NCI-H526 (cell line): ENCODE measurements at regions not wholly inside any gene's neighbourhood (a gene's known extent, or its start where the extent isn't known, plus 50 kb on each side); places are given as distances from the start of the nearest gene placed in this dataset.
A peak's percentile ranks its signal among the peaks of the same experiment; 100 is the strongest.

ENCODE experiments used
- DNase-seq, 2 experiments: peaks; one replicate each; lab custom pipeline; 2025; lab: John Stamatoyannopoulos, UW

DNA sequence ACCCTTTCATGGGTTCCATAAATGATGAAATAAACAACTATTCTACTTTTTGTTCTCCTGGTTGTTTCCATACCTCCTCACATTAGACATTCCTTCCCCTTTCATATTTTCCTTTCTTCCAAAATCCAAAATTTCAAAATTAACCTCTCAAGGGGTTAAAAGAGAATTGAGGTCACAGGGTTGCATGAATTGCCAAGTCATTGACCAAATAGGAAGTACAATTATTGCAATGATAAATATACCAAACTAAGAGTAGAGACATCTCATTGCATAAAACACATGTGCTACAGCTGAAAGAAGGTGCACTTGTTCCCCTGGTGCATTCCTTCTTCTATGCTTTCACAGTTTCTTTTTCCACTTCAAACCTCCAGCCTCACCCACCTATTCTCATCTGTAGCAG, 136.1 kb downstream of the KCTD12 start:
- DNase-seq = no peak

DNA sequence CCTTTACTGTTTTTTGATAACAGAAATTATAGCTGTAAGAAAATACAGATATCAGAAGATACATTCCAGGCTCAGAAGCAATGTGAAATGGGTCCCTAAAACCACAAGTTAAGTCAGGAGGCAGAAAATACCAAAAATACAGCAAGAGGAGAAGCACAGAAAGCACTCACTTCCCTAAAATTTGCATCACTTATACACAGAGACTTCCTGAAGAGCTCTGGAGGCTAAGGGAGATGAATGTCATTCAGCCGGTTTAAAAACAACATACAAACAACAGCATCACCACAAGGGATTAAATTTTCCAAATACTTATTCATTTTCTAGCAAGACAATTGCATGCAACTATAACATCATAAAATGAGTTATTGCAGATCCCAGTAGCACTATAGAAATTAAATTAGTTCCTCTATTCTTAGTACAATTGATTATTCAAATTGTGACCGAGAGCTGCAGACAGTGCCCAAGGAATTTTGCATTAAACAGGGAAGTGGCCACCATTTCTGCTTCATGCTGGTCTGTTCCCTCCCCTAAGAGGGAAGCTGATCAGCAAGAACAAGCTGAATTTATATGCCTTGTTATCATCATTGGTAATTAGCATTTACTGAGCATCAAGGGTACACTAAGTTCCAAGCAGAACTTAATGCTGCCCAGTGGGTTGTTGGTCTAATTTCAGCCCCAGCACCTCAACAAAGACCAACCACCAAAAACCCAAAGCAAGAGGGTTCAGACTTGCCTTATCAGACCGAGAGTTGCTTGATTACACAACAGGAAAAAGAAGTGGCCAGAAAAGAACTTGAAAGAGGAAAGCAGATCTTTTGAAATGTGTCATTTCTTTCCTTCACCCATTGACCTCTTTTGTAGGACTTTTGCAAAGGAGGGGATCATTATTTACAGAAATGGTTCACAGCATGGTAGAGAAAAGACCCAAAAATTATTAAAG, 140.7 kb downstream of the KCTD12 start:
- peak; percentile 45 to 56 for DNase-seq

DNA sequence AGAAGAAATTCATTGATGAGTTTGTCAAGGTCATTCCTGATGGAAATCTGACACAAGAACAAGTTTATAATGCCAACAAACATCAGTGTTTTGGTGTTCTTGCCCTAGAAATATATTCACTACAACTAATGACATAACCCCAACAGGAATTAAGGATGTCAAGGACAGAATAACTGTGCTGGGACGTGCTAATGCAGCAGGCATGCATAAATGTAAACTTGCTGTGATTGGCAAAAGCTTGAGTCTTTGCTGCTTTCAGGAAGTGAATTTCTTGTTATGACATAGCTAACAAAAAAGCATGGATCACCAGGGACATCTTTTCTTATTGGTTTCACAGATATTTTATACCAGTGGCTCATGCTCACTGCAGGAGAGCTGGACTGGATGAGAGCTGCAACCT, 144.6 kb downstream of the KCTD12 start:
- no peak for DNase-seq

DNA sequence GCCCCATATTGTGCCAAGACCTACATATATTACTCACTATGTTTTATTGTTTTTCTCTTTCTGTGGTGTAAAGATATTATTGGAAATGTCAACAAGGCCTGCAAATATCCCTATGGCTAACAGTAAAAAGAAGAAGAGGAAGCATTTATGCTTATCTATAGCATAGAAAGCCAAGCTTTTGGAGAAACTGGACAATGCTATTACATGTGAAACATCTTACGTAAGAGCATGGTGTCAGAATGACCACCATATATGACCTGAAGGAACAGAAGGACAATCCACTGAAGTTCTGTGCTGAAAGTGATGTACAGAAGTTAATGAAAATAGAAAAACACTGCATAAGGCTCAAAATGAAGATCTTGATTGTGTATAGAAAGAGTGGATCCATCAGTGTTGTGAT, 145.2 kb downstream of the KCTD12 start:
- no peak for DNase-seq

DNA sequence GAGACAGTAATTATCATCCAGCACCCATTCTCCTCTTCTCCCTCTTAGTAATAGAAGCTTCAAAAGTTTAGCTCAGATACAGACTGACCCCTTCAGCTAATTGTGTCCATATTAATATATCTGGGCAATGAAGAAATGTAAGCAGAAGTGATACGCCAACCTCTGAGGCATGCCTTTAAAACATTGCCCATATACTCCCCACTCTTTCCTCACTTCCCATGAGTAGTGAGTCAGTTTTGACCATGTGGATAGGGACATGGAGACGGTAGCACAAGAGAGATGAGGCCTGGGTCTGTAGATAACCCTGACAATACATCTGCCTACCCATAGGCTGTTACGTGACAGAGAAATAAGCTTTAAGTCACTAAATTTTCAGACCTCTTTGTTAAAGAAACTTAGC, 147.6 kb downstream of the KCTD12 start:
- no peak for DNase-seq

DNA sequence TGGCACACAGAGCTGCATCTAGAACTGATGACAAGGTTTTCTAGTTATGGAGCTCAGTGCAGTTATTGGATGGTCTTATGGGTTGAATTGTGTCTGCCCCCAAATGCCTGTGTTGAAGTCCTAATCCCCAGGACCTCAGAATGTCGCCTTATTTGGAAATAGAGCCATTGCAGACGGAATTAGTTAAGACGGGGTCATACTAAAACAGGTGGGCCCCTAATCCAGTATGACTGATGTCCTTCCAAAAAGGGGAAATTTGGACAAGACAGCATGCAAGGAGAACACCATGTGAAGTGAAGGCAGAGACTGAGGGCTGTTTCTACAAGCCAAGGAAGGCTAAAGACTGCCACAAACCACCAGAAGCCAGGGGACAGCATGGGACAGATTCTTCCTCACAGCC, 148.7 kb downstream of the KCTD12 start:
- DNase-seq = no peak

DNA sequence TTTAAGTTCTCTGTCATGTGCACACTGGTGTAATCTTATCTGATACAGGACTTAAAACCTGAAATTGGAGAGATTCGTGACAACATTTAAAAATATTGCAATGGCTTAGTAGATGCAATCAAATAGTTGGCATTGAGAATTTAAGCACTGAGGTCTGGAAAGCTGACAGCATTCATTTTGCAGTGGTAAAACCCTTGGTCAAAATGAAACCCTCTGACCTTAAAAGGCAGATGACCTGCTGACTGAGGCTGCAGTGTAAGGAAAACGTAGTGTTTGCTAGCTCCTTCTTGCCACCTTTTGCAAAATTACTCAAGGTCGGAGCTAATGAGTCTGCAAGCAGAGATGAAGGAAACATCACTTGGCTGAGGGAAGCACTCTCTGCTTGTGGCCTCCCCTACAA, 150.6 kb downstream of the KCTD12 start:
- no peak for DNase-seq

DNA sequence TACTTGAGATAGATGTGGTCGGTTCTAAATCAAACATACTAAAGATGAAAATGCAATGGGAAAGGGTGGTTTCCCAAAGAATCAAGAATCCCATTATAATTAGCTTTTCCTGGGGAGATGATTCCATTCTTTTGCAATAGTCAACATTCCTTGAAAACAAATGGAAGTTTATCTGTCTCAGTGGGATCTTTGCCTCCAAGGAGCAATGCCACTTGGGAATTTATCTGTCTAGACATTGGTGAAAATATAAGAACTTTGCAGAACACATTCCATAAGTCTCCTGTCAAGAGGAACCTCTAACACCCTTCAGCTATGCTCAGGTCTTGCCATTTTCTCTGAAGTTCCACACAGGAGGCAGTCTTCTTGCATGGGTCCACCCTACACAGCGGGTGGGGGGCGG, 152.5 kb downstream of the KCTD12 start:
- DNase-seq = no peak

DNA sequence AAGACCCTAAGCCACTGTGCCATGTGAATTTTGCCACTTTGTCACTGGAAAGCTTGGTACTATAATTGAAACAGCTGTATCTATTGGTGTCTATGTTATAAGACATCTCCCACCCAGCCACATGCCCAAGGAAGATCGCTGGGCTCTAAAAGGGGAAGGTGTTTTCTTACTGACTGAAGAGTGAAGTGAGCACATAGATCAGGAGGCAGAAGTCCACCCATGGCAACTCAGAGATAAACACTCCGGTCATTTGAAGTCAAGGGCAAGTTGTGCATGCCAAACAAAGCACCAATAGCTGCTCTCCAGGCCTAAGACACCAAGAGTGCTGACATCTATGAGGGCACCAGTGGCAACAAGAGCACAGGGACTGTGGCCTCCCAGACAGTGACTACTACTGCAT, 153.8 kb downstream of the KCTD12 start:
- DNase-seq = no peak

DNA sequence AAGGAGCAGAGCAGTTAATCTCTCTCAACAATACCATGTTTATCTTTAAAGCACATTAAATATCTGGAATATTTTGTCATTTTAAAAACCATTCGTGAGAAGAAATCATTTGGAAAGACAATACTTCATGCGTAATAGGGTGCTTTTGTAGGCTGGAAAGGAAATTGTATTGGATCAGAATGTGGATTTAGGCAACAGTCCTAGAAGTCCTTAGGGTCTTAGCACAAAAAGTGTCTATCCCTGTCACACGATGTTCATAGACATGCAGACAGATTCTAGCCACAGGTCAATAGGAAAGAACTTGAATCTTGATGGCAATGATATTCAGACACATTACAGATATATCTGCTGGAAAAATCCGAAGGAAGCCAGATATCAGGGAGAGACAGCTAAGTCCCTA, 156.0 kb downstream of the KCTD12 start:
- DNase-seq = no peak

DNA sequence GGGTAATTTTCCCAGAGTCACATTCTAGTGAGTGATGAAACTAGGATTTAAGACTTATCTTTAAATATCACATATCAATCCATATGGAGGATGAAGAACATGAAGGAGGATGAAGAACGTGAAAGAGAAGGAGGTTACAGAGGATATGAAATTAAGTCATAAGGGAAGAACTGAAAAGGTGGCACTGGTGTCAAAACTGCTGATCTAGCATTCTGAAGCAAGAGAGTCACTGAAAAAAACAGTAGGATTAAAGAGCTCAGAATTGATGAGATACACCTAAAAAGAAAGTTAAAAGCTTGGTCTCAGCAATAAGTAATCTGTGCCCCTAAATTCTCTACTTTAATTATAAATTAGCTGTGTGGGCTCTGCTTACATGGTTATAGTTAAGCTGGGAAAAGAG, 156.5 kb downstream of the KCTD12 start:
- DNase-seq = no peak

DNA sequence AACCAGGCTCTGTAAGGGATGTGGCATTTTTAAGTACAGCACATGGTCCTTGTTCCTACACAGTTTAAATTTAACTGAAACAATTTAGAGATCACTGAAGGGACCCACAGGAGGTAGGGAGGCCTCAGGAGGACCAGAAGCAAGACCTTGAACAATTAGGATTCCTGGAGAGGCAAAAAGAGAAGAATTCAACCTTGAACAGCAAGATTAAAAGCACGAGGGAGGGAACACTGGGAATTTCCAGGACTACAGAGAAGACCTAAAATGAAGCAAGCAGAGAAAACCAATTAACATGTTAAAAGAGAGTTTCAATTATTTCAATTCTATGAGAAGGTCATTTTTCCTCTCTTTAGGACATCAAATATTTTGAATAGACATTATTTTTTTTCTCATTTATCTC, 160.3 kb downstream of the KCTD12 start:
- DNase-seq = no peak

DNA sequence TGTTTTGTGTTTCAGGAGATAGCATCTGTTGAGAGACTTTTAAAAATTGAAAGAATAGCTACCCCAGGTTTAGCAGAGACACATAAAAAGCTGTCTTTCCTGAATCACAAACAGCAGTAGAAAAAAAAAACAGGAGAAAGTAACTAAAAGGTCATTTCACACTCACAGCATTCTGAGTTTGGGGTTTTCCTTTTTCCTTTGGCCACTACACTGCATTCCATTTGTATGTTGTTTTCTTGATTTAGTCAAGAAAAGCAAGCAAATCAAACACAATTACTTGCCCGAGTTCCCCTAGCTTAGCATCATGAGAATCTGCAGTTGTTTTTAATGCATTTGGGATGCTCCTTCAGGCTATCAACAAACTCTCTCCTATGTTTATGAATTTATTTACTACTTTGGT, 161.0 kb downstream of the KCTD12 start:
- no peak for DNase-seq

DNA sequence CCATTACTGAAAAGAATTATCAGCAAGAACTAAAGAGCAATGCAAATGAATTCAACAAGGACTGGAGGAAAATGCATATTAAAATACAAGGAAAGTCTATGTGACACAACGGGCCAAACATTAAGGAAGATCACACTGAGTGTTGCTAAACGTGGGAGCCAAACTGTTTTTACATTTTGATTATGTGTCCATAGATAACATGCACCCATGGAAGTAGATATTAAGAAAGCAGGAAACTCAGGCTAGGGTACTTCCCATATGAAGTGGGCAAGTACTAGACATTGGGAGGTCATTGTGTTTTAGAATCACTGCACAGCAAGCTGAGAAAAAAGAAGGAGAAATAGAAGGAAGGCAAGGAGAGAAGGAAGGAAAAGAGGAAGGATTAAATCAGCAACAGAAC, 161.8 kb downstream of the KCTD12 start:
- no peak for DNase-seq

DNA sequence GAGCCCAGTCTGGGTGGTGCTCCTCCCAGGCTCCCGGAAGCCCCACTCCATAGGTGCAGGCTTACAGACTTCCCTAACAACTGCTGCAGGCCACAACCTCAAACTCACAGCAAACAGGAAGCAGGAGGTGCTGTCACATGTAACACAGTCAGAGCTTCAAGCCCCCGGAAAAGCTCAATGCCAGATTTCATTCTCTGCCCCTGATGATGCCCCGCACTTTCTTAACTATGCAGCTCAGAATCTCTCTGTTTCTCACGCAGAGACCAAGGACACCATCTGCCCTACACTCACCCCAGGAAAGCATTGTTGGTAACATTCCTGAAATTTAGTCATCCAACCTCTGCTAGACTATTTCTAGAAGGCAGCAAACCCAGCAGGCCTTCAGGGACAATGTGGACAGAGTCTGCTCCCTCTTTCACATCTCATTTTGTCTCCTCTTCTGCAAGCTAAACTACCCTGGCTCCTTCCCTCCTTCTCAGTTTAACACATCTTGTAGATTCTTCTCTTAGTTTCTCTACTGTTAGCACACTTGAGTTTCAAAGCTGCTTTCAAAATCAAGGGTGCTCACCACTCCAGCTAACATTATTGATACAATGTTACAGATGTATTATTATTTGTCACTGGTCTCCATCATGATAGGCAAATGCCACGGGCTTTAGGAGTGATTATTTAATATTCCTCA, 162.5 kb downstream of the KCTD12 start:
- no peak for DNase-seq

DNA sequence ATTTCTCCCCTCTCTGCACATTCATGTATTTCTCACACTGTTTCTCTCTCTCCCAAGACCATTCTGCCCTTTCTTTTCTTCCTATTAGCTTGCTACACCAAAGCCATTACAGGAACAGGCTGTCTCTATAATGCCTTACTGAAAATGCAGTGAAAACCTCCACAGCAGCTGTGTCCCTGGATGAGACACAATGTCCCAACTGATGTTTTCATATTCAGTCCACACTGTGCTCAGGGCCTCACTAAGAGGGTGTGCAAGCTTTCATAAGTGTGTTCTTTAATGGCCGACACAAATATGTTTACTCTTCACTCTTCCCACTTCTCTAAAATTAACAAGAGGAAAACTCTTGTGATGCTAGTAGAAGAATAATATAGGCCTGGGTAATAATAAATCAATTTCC, 163.4 kb downstream of the KCTD12 start:
- no peak for DNase-seq

DNA sequence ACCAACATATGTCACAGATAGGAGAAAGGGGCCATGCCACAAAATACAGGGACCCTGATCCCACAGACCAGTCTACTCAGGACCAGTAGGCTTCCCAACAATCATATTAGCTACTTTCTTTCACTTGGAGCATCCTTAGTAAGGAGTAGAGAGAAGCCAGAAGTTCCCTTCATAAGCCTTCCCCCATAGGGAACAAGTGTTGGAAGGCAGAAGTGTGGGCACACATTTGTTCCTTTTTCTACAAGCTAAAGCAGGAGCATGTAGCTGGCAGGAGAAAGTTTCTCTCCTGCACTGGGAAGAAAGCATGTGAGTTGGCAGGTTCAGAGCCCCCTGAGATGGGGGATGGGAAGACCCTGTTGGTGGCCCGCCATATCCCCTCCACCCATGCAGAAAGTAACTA, 165.4 kb downstream of the KCTD12 start:
- DNase-seq = no peak

DNA sequence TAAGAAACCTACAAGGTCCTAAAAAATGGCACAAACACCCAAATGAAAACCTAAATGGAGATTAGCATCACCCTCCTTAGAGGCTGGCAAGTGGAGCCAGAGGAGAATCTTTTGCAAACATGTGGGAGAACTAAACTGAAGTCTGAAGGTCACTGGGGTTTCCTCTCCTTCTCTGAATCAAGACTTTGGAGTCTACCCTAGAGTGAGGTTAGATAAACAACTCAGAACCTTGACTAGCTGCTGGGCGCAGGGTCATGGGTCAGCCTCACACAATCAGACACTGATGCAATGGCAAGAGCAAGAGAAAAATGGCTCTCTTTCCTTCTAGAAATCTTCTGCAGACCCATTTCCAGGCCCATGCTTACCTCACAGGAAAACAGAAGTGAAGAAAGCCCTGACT, 165.8 kb downstream of the KCTD12 start:
- no peak for DNase-seq

DNA sequence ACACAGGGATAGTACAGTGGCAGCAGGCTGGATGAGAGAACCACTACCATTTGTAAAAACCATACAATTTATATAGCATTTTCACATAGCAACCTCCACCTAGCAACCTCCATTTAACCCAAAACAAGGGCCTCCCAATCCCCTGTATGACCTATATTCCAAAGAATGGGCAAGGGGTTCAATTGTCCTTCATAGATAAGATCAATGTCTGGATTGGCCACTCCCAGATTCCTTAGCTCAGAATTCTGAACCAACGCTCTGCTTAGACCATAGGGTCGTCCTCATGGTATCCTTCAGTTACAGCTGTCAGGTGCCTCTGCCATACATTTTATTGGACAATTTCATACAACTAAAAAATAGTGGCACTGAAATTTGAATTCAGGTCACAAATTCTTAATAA, 166.2 kb downstream of the KCTD12 start:
- no peak for DNase-seq

DNA sequence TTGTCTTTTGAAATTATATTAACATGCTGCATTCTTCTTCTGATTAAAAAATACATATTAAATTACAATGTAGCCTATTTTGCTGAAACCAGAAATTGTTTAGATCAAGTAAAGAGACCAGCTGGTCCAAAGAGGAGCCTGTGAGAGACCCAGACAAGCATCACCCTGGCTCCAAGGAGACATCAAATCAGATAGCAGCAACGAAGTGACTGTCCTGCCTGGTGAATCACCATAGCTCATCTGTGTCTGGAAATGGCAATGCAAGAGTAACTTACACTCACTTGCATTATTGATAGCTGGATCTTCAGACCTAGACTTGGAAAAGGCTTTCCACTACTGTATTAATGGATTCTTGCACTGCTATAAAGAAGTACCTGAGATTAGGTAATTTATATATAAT, 169.1 kb downstream of the KCTD12 start:
- no peak for DNase-seq

DNA sequence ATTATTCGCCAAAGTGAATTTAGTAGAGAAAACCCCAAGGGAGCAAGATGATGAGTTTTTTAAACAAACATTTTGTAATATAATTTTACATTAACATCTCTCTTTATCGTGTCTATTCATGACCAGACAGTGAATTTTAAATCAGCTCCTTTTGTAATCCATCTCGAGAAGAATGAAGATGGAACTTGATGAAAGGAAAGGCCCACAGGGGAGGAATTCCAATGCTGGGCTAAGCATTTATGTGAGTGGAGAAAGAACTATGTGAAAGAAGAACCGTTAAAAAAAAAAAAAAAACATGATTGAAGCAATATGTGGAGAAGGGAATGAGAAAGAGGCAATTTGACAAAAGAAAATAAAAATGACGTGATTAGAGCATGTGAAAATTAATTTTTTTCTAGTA, 170.6 kb downstream of the KCTD12 start:
- DNase-seq = no peak

DNA sequence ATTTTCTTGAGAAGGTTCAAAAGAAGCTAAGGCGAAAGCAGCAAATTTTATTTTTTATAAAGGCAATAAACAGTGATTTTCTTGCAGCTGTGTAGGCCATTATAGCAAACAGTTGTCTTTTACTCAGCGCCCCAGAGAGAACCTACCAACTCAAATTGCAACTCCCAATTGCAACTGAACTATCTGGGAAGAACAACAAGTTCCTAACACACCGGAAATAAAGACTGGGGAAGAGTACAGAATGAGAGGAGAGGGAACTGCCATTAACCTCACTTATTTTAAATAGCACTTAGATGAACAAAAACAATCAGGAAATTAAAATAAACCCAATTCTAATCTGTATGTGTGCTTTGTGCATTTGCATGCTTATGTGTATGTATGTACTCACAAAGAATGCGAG, 171.1 kb downstream of the KCTD12 start:
- no peak for DNase-seq

DNA sequence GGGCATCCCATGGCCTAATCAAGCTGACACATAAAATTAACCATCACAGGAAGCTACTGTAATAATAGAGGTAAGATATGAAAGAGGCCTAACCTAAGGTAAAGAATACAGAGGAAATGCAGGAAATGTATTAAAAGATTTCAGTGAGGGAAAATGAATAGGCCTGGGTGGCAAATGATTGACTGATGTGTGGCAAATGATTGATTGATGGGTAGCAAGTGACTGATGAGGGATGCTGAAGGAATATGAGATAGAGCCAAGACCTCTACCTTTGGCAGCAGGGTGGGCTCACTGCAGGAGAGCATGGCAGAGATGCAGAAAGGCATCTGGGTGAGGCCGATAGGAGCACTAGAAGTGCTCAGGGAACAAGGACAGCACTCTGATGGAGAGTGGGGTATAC, 172.9 kb downstream of the KCTD12 start:
- no peak for DNase-seq
